ENCODE measurements at regions not wholly inside any gene's neighbourhood (a gene's known extent, or its start where the extent isn't known, plus 50 kb on each side); places are given as distances from the start of the nearest gene placed in this dataset.

DNA sequence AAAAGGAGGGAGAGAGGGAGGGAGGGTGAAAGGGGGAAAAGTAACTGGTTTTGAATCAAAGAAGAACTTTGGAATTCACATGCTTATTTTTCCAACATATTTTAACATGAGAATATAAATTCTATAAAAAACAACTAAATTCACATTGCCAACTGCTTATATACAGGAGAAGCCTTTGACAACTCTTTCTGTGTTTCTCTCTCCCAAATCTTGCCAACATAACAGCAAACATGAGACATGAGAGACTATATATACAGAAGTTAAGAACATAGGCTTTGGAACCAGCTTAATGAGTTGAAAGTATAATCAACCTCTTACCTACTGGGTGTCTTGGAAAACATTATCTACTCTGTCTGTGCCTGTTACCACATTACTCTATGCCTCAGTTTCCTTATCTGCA is 493.3 kb downstream of the RFC3 start:
- TF ChIP-seq, protein P1, sequence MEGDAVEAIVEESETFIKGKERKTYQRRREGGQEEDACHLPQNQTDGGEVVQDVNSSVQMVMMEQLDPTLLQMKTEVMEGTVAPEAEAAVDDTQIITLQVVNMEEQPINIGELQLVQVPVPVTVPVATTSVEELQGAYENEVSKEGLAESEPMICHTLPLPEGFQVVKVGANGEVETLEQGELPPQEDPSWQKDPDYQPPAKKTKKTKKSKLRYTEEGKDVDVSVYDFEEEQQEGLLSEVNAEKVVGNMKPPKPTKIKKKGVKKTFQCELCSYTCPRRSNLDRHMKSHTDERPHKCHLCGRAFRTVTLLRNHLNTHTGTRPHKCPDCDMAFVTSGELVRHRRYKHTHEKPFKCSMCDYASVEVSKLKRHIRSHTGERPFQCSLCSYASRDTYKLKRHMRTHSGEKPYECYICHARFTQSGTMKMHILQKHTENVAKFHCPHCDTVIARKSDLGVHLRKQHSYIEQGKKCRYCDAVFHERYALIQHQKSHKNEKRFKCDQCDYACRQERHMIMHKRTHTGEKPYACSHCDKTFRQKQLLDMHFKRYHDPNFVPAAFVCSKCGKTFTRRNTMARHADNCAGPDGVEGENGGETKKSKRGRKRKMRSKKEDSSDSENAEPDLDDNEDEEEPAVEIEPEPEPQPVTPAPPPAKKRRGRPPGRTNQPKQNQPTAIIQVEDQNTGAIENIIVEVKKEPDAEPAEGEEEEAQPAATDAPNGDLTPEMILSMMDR (tag by site-specific recombination; IDR thresholded peaks at IDR 0.05): no peak
- TF ChIP-seq ZNF660 (tag by site-specific recombination; IDR thresholded peaks at IDR 0.05) (no peak), MYNN (tag by site-specific recombination; IDR thresholded peaks at IDR 0.05; ENCODE audit: borderline replicate concordance) (no peak), ZNF571 (tag by site-specific recombination; IDR thresholded peaks at IDR 0.05) (no peak), SETDB1 (IDR thresholded peaks at IDR 0.05; ENCODE audit: insufficient read length, low read length) (no peak), REPIN1 (tag by site-specific recombination; IDR thresholded peaks at IDR 0.05; ENCODE audit: low read depth) (no peak)
